SK-MEL-5 (cell line): ENCODE measurements at regions not wholly inside any gene's neighbourhood (a gene's known extent, or its start where the extent isn't known, plus 50 kb on each side); places are given as distances from the start of the nearest gene placed in this dataset.
"Not testable (repeated sequence)": the region's sequence is repeated elsewhere in the genome, so short reads cannot be mapped to it uniquely, and the experiment has no call there.

ENCODE experiments used
- DNase-seq: peaks from one replicate; pipeline ENCODE4 v3.0.0-alpha.2; 2016; ENCODE audit warnings: low read depth, low spot score
- in situ Hi-C: cut with HindIII; loops from 2 replicates; pipeline ENCODE4 v1.10.0; 2016; ENCODE audit warnings: low sequenced_read_pairs, high pct_unique_total_duplicates, low pct_unique_long_range_greater_than_20kb

DNA sequence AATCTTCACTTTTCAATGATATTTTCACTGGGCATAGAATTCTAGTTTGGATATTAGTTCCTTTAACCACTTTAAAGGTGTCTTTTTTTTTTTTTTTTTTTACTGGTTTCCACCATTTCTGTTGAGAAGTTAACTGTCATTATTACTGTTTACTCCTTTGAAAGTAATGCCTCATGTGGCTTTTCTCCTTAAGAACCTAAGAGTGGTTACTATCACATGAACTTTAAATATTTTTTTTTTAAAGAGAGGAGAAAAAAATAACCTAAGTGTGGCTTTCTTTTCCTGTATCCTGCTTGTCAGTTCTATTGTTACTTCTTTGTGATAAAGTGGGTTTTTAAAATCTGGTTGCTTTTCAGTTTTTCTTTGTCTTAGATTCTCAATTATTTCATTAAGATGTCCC, 229.5 kb downstream of the CDH26 start:
- DNase-seq = no peak

DNA sequence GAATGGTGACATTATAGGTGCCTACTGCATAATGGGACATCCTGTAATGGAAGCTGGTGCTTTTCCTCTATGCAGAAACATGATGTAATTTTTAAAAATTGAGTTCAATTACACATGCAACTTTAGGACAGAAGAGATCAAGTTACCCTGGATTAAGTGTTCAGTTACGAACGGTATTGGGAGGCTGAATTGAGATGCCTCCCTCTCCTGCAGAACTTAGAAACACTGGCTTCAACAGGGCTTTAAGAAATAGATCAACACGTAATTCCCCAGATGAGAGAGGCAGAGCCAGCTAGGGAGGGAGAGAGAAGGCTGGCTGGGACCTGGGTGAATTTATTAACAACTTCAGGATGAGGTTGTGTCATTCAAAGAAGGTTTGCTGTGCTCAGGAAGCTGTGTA, 232.8 kb downstream of the CDH26 start:
- in situ Hi-C loops = no loop called here
- no peak for DNase-seq

More for the DNA sequence above, 229.5 kb downstream of the CDH26 start:
- in situ Hi-C loops = no loop called here

DNA sequence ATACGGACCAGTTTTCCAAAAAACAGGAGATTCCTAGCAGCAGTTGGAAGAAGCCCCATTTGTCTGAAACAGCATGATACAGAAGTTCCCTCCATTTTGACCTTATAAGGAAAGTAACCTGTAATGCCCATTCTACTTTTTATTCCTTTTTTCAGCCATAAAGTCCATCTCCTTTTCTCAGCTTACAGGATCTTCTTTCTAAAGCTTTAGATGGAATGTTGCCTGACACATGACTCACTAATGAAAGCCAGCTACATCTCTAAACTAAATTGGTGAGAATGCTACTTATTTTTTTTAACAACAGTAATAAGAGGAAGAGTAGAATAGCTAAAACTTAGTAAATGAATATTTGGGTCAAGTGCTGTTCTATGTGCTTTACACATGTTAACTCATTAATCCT, 234.1 kb downstream of the CDH26 start:
- in situ Hi-C loops = no loop called here
- DNase-seq = no peak

DNA sequence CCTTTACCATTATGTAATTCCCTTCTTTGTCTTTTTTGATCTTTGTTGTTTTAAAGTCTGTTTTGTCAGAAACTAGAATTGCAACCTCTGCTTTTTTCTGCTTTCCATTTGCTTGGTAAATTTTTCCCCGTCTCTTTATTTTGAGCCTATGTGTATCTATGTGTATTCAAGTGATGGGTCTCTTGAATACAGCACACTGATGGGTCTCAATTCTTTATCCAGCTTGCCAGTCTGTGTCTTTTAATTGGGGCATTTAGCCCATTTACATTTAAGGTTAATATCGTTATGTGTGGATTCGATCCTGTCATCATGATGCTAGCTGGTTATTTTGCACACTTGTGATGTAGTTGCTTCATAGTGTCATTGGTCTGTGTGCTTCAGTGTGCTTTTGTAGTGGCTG, 240.9 kb downstream of the CDH26 start:
- in situ Hi-C loops, DNase-seq: not testable (repeated sequence)

DNA sequence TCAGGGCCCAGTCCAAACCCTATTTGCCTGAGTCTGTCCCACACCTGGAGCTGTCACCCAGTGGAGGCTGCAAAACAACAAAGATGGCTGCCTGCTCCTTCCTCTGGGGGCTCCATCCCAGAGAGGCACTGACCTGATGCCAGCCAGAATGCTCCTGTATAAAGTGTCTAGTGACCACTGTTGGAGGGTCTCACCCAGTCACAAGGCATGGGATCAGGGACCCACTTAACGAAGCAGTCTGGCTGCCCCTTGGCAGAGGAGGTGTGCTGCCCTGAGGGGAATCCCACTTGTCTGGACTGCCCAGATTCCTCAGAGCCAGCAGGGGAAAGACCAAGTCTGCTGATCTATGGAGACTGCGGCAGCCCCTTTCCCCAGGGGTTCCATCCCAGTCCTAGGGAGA, 241.6 kb downstream of the CDH26 start:
- no peak for DNase-seq
- in situ Hi-C loops = no loop called here

DNA sequence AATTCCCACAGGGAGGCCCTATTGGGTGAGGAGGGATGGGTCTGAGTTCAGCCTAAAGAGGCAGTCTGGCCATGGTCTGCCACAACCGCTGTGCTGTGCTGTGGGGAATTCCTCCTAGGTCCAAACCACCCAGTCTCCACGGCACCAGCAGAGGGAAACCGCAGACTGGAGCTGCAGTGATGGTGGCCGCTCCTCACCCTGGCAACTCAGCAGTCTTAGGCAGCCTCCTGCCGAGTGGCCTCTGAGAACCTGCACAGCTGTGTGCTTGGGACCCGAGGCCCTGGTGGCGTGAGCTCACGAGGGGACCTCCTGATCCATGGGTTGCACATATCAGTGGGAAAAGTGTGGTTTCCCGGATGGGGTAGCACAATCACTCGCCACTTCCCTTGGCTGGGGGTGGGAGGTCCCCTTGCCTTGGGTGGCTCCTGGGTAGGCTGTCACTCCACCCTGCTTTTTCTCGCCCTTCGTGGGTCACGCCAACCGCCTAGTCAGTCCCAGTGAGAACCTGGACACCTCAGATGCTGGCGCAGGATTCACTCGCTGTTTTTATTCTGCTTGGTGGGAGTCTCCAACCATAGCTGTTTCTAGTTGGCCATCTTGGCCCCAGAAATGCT, 242.2 kb downstream of the CDH26 start:
- in situ Hi-C loops = no loop called here
- DNase-seq = no peak

DNA sequence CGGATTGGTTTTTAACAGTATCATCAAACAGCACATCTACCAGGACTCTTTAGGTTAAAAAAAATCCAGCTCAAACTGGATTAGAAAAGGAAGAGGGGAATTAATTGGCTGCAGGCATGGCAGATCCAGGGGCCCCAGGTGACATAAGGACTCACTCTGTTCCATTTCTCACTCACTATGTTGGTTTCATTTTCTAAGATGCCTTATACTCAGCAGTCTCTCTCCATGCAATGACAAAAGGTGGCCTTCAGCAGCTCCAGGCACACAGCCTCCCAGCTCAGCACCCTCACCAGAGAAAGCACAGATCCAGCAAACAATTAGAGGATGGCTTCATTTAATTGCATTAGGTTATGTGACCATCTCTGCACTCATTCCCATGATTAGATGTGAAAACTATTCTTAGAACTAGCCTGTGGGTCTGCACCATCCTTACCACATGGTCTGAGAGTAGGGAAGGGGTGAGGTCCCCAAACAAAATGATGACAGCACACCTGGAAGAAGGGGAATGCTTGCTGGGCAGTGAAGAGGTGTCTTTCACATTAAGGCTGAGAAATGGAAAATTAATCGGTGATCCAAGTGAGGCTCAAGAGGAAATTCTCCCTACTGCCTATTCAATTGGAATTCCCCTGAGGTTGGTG, 243.1 kb downstream of the CDH26 start:
- no peak for DNase-seq
- in situ Hi-C loops = no loop called here

DNA sequence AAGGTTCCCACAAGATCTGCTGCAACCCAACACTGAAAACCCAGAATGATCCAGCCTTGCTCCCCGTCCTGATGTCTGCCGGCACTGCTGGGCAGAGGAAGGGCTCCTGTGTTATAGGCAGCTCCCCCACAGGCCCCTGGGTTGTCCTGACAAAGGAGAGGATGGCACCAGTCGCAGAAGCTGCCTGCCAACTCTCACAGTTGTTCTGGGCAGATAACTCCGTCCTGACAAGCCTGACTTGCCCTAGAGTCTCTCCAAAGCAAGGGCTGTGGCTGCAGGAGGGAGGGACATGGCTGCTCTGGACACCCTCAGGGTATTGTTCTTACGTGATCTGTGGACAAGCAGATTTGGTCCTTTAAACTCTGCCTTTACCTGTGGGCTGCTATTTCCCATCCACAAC, 243.8 kb downstream of the CDH26 start:
- DNase-seq = no peak
- in situ Hi-C loops = no loop called here

DNA sequence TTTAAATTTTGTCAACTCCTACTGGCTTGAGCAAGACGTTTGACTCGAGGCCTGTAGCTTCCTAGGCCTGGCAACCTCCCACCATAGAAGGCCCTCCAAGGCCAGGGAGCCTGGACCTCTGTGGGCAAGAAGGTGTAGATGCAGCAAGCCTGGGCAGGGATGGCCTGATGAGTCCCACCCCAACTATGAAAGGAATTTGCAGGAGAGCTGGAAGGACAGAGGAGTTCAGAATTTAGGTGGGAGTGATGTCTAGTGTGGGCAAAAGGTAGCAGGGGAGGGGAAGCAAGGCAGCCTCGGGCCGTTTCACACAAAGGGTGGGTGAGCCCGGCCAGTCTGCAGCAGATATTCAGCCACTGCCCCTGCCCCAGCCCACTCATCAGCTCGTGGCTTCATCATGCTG, 245.2 kb downstream of the CDH26 start:
- DNase-seq = no peak
- in situ Hi-C loops = no loop called here

DNA sequence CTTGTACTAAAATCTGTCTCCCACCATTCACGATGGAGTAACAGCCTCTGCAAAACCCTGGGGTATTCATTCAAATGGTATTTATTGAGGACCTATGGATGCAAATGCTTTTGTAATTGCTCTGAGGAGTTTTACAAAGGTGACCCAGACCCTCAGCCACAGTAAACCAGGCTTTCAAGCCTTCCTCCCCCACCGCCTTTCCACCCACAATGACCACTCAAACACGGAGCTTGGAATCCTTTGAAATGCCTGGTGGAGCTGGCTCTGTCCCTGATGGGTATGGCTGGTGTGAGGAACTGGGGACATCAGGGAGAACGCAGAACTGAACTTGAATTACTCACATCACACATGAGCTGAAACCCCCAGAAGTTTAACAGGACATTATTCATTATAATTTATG, 246.4 kb downstream of the CDH26 start:
- no peak for DNase-seq
- in situ Hi-C loops = no loop called here

DNA sequence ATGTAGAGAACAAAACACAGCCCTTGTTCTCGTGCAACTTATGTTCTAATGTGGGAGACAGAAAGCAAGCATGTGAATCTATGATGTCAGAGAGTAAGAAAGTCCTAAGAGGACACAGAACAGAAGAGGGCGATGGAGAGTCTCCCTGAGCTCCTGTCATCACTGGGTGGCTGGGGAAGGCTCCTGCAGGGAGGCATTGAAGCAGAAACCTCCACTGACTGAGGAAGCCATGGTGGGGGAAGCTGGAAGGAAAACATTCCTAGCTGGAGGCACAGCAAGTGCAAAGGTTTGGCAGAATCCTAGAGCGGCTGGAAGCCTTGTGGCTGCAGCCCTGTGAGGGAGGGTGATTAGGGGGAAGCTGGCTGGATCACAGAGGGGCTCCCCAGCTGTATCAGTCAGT, 248.0 kb downstream of the CDH26 start:
- in situ Hi-C loops = no loop called here
- DNase-seq = peak; percentile 80

DNA sequence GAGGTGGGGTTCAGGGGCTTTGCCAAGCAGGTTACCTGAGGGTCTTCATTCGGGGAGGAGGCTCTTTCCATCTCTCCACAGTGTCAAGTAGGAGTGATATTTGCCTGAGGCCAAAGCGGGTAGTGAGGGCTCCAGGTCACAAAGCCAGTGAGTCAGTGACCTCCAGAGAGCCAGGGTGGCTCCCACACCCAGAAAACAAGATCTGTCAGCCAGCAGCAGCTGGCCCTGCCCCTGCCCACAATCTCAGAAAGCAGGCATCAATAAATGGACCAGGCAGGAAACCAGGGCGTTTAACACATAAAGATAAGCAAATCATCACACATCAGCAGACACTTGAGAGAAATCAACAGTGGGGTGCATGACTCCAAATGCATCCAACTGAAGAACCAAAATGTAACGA, 250.8 kb downstream of the CDH26 start:
- in situ Hi-C loops = no loop called here

DNA sequence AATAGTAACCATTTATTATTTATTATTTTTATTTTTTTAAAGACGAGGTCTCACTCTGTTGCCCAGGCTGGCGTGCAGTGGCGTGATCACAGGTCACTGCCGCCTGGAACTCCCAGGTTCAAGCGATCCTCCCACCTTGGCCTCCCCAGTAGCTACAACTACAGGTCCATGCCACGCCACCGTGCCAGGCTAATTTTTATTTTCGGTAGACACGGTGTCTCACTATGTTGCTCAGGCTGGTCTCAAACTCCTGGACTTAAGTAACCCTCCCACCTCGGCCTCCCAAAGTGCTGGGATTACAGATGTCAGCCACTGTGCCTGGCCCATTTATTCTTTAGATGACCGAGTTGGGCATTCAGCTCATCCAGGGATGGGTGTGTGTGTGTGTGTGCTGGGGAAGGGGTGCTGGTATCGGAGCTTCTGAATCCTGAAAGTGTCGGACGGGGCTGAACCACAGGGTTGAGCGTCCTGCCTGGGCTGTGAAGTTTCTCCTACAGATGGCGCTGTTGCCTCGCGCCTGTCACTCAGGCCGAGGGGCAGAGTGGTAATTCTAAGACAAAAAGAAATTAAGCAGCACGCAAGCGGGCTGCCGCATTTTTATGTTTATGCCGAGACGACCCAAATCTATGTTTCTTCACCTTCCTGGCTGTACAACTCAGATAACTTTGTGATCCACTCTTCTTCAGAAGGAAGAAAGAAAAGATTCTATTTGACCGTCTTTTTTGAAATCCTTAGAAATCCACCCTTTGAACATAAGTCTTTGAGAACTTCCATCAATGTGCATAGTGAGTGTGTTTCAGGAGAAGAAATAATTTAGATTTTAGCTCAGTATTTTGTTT, 252.8 kb downstream of the CDH26 start:
- peak; percentile 67 for DNase-seq
- in situ Hi-C loops = no loop called here

More for the DNA sequence above, 250.8 kb downstream of the CDH26 start:
- DNase-seq = no peak

DNA sequence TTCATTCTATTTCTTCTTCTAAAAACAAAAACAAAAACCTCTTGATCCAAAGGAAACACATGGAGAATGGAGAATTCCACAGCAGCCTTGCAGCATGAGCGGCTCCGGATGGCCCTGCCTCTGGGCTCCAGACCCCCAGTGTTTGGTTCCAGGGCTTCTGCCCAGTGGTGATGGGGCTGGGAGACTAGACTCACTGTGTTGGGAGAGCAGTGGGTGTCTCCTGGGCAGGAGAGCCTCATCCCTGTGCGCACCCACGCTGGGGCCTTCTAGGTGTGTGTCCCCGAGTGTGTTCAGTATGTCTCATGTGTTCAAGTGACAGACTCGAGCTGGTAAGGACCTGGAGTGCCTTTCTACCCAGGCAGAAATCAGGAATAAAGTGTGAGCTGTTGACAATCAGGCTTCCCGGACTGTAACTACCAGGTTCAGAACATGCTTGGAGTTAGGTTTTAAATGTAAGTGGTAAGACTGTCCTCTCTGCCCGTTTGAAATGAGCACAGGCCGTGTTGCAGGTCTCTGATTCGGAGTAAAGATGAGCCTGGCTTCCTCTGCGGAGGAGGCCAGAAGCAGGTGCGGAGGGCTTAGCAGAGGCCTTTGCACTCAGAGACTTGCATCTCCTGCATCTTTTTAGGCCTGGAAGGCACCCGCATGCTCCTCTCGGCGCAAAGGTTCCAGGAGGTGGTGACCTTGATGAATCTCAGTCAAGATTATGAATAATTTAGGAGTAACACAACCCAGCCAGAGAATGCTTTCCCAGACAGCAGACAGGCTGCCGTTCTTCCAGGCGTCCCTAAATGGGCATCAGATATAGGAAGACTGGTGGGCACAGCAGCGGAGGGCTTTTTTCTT, 253.6 kb downstream of the CDH26 start:
- DNase-seq = no peak
- in situ Hi-C loops = no loop called here

DNA sequence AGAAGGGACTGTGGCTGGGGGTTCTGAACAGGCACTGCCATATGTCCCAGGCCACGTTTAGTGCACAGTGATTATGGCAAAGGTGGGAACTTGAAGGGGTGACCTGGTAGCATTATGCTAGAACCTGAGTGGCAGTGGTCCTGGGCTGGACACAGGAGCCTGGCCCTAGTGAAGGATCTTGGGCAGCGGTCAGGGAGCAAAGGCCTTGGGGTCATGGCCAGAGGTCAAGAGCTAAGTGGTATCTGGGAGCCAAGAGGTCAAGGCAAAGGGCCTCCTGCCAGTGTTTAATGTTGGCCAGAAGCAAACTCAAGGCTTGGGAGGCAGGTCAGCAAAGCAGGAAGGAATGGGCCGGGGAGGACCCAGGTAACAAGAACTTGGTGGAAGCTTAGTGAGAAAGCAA, 254.5 kb downstream of the CDH26 start:
- DNase-seq = no peak
- in situ Hi-C loops = no loop called here

DNA sequence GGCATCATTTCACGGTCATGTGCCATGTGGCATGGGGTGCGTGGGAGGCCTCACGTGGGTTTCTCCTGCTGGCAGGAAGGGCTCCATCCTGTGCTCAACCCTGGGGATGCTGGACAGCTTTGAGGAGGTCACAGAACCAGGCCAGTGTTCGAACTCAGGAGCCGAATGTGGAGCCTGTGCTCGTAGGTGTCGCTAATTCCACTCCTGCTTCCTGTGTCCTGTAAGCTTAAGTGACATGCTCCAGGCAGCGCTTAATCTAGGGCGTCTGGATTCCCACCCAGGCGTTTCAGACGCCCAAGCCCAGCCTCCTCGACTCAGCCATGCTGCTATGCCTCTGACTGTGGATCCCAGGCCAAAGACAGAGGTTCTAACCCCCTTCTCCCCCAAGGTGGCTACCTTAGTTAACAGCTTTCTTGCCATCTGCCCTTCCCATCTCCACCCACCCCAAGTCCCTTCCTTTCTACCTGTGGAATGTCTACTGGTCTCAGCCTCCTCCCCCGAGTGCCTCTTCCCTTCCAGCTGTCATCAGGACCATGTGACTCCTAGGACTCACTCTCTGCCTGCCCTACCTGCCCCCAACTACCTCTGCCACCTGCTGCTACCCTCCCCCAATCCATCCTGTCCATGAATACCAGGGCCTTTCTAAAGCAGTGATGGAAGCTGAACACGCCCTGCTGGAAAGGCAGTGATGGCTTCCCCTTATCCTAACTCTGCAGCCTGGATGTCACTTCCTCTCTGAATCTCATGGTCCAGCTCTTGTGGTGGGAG, 255.1 kb downstream of the CDH26 start:
- in situ Hi-C loops = no loop called here
- DNase-seq = no peak
